ENCODE measurements at regions not wholly inside any gene's neighbourhood (a gene's known extent, or its start where the extent isn't known, plus 50 kb on each side); places are given as distances from the start of the nearest gene placed in this dataset.

DNA sequence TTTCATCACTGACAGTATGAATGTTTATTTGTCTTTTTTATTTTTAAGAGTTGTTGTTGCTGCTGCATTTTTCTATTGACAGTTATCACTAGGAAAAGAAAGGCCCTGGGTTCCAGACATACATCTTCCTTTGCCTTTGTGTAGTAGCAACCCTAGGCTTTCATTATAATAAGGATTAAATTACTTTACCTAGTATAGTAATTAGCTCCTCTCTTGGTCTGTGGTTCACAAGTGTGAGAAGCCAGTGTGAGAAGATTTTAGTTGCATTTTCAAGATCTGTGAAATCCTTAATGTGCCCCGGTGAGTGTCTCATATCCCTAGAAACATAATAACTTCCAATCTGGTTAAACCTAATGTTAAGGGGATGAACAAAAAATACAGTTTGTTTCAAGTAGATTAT lies 799.3 kb upstream of the MAP3K7 start:
- WGBS (ENCODE audit: extremely low coverage, insufficient read length, low lambda C conversion rate) = no CpG with 5 or more reads among the region's 1 CpG
- 0 out of 5 replicates have a peak, but pooled peaks cover 0 to 4% of the 10 kb centered on the region in 2 experiments for H3K9me3 Mint-ChIP-seq

More for the DNA sequence above, 799.3 kb upstream of the MAP3K7 start:
- Histone ChIP-seq H3T11ph (ENCODE audit: low read length) (no peak overlapping the region), H3K9me3 (ENCODE audit: control insufficient read depth, low read depth, low read length) (no peaks in the 10 kb centered on the region), H3K4me2 (ENCODE audit: insufficient read depth, insufficient read length, low read length) (no peak overlapping the region), H3K27ac (ENCODE audit: insufficient read length, low read depth, low read length) (no peak overlapping the region), H3K23ac (ENCODE audit: insufficient read length, low read depth, low read length) (no peak overlapping the region), H3K9ac (ENCODE audit: extremely low read depth, insufficient read length, low read length) (no peak overlapping the region), H2AK5ac (ENCODE audit: insufficient read length, low read length) (no peak overlapping the region), H4K8ac (replicated peaks; ENCODE audit: insufficient read length, low read depth, low read length) (no peak overlapping the region), H2BK15ac (ENCODE audit: low read depth, low read length) (no peak overlapping the region), H3K79me1 (ENCODE audit: insufficient read depth, low read depth, low read length, poor library complexity, severe bottlenecking) (no peaks in the 10 kb centered on the region), H2BK12ac (ENCODE audit: insufficient read length, low read depth, low read length) (no peak overlapping the region), H3K4me1 (ENCODE audit: insufficient read depth, low read length) (no peaks in the 10 kb centered on the region; the same call in 1 of the 2 replicates), H2BK20ac (ENCODE audit: low read depth, low read length, poor library complexity, severe bottlenecking) (no peak overlapping the region), H3K18ac (ENCODE audit: insufficient read length, low read depth, low read length) (no peak overlapping the region), H2AFZ (ENCODE audit: low read length) (no peak overlapping the region), H3K4ac (ENCODE audit: low read depth, low read length) (no peak overlapping the region), H4K20me1 (ENCODE audit: control insufficient read depth, insufficient read depth, insufficient read length) (no peaks in the 10 kb centered on the region), H2BK5ac (ENCODE audit: insufficient read length, low read length) (no peak overlapping the region), H3K14ac (ENCODE audit: insufficient read depth, low read length) (no peak overlapping the region), H3K79me2 (ENCODE audit: insufficient read depth, low read length) (no peaks in the 10 kb centered on the region), H3K27me3 (ENCODE audit: insufficient read depth, low read length) (no peaks in the 10 kb centered on the region), H2BK120ac (ENCODE audit: low read depth, low read length, poor library complexity, severe bottlenecking) (no peak overlapping the region), H3K23me2 (ENCODE audit: insufficient read length, low read depth, low read length, poor library complexity, severe bottlenecking) (no peaks in the 10 kb centered on the region), H4K5ac (ENCODE audit: insufficient read length, low read depth, low read length) (no peak overlapping the region), H3K56ac (ENCODE audit: insufficient read length, low read depth, low read length) (no peak overlapping the region), H4K91ac (ENCODE audit: insufficient read length, low read depth, low read length) (no peak overlapping the region)
- no peaks in the 10 kb centered on the region for H3K36me3 Mint-ChIP-seq (ENCODE audit: insufficient read depth in 1 of 3, low read depth in 3 of 3)
- no peaks in the 10 kb centered on the region; the same call in none of the 2 replicates for H3K27me3 Mint-ChIP-seq (ENCODE audit: low read depth)
- TF ChIP-seq, protein P1, sequence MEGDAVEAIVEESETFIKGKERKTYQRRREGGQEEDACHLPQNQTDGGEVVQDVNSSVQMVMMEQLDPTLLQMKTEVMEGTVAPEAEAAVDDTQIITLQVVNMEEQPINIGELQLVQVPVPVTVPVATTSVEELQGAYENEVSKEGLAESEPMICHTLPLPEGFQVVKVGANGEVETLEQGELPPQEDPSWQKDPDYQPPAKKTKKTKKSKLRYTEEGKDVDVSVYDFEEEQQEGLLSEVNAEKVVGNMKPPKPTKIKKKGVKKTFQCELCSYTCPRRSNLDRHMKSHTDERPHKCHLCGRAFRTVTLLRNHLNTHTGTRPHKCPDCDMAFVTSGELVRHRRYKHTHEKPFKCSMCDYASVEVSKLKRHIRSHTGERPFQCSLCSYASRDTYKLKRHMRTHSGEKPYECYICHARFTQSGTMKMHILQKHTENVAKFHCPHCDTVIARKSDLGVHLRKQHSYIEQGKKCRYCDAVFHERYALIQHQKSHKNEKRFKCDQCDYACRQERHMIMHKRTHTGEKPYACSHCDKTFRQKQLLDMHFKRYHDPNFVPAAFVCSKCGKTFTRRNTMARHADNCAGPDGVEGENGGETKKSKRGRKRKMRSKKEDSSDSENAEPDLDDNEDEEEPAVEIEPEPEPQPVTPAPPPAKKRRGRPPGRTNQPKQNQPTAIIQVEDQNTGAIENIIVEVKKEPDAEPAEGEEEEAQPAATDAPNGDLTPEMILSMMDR (conservative IDR thresholded peaks at IDR 0.05) = no peak
- peaks cover 9 to 11% of the 10 kb centered on the region in 2 experiments; a peak in 3 of 4 replicates for H3K4me1 Mint-ChIP-seq
- no peak overlapping the region for H3K27ac Mint-ChIP-seq
- H3K4me3 Mint-ChIP-seq = no peak overlapping the region
- no peak for DNase-seq

Data from H9 (cell line).